DMS 273 treated with DMSO at 0.1 percent for 48 hours (cell line): ENCODE measurements at regions not wholly inside any gene's neighbourhood (a gene's known extent, or its start where the extent isn't known, plus 50 kb on each side); places are given as distances from the start of the nearest gene placed in this dataset.
"Not testable (repeated sequence)": the region's sequence is repeated elsewhere in the genome, so short reads cannot be mapped to it uniquely, and the experiment has no call there.

Experiments used
- DNase-seq: peaks from one replicate; lab custom pipeline; 2025; lab: John Stamatoyannopoulos, UW

DNA sequence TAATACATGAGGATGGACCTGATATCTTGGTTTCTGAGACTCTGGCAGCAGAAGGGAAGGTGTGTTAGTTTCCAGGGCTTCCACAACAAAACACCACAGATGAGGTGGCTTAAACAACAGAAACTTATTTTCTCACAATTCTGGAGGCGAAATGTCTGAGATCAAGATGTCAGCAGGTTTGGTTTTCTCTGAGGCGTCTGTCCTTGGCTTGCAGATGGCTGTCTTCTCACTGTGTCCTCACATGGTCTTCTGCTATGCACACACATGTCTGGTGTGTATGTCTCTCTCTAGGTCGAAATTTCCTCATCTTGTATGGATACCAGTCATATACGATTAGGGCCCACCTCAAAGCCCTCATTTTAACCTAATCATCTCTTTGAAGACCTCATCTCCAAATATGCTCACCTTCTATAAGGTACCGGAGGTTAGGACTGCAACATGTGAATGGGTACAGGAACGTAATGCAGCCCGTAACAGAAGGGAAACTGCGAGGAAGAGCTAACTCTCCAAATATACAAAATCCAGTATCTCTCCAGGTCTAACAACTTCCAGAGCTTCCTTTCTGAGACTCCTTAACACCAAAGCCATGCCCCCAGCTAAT, 139.8 kb upstream of the SMARCA2 start:
- no peak for DNase-seq

DNA sequence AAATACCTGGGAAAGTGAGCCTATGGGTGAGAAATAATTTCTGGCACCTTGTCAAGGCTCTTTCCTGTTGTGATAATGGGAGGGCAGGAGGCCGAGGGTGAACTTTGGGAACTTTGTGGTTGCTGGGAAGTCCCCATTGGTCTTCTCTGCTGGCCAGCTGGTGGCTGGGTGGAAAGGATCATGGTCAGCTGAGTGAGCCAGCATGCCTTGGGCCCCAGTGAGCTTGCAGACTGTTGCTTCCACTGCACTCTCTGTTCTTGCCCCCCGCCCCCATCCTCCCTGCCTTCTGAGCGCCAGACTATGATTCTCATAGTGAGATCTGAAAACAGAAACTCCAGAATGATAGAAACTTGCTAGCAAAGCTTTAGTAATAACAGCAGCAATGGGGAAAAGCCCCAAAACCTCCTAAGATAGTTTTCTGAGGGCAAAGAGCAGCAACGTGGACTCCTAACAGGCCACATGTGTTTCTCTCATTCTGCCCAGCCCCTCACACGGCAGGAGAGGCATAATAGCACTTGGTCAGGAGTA, 139.2 kb upstream of the SMARCA2 start:
- DNase-seq: no peak

DNA sequence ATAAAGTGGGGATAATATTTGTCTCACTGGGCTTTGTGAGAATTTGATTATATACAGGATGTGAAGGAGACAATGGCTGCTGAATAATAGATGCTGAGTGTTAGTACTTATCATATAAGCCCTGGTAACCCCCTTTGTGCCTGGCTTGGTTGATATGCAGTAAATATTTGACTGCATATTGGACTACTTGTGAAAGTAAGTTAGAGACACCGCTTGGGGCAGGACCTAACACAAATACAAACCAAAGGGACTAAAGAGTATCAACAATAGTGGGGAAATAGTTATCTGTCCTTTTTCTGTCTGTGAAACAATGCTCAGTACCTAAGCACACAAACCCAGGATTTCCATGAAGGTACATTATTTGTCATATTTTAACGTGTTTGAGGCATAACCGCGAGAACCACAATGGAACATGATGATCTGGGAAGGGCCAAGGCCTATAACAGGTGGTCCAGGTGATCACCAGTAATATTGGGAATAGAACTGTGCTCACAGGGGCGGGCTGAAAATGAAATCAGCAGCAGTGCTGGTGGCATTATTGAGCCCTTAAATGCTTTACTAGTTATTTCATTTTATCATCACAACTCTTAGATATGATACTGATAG, 138.2 kb upstream of the SMARCA2 start:
- no peak for DNase-seq

DNA sequence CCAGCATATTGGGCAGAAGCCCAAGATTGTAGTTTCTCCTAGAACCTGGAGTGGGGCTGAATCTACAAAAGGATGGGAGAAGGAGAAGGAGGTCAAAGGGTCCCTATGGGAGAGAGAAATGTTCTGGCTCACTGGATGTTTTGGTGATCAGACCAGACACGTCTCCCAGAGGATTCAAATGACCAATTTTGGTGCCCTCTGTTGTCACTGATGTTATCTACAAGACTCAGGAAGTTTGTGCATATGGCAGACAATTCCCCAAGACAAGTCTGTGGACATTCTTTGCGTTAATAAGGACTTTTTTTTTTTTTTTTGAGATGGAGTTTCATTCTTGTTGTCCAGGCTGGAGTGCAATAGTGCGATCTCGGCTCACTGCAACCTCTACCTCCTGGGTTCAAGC, 137.2 kb upstream of the SMARCA2 start:
- no peak for DNase-seq

DNA sequence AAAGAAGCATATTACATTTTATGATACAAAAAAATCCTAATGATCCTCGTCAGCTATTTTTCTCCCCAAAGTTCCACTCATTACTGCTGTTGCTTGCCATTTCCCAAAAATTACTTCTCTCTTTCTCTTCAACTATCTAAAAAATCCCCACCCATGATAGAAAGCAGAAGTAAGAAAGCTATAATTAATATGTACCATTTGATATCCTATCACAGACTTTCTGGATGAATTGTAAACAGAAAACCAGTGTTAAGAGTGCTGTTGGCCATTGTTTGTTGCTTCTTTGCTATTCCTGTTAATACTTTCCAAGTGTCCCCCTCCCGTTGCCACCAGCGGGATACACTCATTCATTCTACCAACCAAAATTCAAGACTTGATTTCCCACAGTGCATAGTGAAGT, 136.3 kb upstream of the SMARCA2 start:
- no peak for DNase-seq

DNA sequence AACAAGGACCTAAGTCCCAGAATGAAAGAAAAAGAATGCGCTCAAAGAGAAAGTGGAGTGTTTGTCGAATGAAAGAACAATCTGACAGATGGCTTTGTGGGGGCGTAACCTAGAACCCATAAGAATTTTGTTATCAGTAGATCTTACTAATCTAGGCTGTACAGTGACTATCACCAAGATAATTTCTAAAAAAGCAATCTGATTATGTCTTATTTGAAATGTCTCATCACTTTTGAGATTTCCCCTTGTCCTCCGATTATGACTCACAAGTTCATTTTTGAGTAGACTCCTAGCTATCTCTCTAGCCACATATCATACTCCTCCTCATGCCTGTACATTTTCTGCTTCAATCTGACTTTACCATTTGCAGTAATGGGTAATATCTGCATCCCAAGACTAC, 135.6 kb upstream of the SMARCA2 start:
- no peak for DNase-seq

DNA sequence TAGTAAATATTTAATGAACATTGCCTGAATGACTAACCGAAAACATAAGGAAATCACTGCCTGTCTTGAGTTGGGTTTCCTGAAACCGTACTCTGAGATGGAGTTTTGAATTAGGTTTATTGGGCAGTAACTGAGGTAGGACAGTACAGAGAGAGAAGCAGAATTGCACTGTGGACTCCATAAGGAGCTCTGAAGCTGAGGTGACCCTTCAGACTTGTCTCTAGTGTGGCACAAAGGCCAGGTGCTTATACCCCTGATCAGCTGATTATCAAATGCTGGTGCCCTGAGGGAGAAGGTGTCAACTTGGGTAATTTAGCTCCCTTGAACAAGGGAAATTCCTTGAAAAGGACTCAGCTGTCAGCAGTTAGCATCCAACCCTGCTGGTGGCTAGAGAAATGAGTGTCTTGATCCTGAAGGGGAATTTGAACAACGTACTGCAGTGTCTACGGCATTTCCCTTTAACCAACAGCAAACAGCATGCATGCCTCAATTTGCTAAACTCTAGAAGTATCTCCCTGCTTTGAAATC, 135.0 kb upstream of the SMARCA2 start:
- no peak for DNase-seq

DNA sequence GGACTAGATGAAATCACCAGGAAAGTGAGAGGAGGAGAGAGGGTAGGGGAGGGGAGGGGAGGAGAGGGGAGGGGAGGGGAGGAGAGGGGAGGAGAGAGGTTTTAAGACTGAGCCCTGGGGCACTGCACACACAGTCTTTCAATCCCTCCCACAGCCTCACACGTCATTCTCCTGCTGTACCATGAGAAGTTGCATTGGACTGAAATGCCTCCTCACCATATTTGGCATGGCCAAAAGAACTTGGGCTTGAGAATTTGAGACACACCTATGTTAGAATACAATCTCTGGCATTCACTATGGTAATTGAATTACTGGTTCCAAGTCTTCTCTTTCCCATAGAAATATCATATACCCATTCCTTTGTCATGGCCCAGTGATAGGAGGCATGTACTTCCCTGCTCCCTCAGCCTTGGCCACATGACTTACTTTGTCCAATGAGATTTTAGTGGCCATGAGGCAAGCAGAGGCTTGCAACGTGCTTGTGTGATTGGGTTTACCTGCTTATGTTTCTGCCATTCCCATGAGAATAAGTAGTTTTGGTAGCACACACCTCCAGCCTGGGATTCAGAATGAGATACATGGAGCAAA, 133.3 kb upstream of the SMARCA2 start:
- no peak for DNase-seq

DNA sequence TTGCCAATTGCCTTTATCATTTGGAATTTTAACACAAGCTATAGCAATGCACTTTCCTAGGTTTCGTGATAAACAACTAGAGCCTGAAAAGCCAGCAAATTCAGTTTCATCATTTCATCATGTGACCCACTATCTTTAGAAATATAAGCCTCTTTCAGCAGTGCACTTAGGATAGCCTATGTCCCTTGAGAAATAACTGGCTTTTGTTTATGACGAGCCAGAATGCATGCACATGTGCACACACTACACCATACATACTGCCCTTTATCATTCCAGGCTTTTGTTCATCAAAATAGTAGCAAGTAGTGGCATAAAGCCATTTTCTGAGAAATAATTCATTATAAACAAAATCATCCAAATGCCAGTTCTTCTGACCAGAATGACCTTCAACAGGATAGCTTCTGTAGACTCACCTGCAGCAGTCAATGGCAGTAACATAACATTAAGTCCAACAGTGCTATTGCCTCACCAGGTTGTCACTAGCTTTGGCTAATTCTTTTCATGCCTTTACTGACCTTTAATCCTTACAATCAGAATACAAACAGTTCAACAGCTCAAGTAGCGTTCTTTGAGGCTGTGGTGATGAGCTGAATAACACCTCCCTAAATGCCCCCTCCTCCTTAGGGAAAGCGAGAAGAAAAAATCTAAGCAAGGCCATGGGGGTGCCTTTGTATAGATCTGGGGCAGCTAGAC, 132.3 kb upstream of the SMARCA2 start:
- no peak for DNase-seq

DNA sequence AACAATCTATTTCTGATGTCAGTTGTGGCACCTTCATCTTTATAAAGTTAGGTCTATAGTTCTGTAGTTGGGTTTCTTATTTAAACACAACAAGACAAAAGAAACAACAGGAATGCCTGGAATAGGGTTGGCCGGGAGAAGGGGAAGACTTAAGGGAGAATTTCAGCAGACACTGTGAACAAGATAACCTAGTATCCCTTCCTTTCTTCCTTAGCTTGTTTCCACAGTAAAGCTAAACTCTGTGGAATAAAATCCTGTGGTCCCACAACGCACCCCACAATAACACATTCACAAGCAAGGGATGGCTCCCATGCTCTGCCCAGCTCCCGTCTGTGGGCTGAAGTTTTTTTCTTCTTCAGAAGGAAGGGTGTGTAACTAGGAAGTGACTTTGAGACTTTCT, 124.9 kb upstream of the SMARCA2 start:
- no peak for DNase-seq

DNA sequence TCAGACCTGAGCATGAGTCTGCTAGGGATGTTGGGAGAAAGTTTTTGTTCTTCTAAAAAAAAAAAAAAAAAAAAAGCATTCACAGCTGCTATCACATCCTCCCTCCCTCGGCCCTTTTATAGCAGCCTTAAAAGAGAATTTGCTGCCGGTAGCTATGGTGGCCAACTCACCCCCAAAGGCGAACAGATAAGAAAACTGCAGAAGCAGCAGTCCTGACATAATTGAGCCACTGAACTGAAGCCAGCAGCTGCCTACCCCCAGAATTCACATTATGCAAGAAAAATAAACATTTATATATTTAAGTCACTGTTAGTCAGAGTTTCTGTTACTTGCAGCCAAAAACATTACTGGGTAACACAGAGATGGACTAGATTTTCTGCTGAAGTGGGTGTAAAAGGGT, 124.3 kb upstream of the SMARCA2 start:
- DNase-seq: no peak

DNA sequence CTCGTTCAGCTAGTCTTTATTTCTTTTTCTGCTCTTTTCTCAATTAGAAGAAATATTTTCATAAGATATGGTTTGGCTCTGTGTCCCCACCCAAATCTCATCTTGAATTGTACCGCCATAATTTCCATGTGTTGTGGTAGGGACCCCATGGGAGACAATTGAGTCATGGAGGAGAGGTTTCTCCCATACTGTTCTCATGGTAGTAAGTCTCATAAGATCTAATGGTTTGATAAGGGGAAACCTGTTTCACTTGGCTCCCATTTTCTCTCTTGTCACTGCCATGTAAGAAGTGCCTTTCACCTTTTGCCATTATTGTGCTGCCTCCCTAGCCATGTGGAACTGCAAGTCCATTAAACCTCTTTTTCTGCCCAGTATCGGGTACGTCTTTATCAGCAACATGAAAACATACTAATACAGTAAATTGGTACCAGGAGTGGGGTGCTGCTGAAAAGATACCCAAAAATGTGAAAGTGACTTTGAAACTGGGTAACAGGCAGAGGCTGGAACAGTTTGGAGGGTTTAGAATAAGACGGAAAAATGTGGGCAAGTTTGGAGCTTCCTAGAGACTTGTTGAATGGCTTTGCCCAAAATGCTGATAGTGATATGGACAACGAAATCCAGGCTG, 112.0 kb upstream of the SMARCA2 start:
- not testable (repeated sequence) for DNase-seq

DNA sequence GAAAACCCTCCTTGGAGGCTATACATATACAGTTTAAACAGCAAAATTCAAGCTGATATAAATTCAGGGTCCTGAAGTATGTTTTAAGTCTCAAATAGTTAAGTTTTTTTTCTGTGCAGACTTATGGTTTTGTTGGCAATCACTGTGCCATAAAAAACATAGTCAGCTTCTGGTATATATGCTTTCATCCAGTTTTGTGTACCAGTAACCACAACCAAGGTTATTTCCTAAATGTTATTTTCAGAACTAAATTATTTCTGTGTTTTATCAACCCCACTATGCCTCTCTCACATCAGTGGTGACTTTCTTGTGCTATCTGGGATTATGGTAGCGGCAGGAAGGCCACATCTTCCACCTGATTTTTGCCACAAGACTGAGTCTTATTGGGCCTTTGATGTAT, 107.7 kb upstream of the SMARCA2 start:
- DNase-seq: no peak

DNA sequence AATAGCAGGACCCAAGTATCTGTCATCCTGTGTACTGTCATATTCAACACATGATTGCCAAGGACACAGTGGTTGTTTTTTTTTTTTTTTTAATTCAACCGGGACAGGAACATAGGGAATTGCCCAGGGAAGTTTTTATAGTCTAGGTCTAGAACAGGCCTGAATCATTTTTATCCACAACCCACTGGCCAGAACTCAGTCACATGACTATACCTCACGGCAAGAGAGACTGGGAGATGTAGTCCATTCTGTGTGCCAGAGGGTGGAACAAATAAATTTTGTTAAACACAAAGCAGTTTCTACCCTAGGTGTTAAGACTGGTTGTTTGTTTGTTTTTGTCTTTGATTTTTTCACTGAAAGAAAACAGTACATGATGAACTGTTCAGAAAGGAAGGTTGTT, 105.8 kb upstream of the SMARCA2 start:
- no peak for DNase-seq

DNA sequence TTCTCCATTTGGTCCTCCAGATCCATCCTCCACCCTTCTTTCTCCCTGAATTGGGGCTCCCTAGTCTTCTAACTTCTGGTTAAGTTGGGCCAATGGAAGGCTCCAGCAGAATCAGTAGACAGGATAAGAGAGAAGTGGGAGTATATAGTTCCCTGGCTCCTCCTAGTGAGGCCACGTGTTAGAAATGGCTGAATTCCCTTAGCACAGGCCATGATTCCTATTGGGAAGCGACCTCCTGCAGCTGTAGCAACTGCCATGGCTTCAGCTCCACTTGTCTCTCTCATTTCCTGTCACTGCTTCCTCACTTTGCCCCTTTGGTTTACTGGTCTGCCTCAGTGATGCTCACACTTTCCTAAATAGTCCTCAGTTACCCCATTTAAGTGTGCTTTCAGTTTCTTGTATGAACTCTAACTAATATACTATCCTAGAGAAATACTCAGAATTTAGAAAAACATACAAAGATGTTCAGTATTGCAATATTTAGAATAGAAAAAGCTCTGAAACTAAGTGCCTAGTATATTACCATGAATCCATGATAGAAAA, 104.8 kb upstream of the SMARCA2 start:
- no peak for DNase-seq

DNA sequence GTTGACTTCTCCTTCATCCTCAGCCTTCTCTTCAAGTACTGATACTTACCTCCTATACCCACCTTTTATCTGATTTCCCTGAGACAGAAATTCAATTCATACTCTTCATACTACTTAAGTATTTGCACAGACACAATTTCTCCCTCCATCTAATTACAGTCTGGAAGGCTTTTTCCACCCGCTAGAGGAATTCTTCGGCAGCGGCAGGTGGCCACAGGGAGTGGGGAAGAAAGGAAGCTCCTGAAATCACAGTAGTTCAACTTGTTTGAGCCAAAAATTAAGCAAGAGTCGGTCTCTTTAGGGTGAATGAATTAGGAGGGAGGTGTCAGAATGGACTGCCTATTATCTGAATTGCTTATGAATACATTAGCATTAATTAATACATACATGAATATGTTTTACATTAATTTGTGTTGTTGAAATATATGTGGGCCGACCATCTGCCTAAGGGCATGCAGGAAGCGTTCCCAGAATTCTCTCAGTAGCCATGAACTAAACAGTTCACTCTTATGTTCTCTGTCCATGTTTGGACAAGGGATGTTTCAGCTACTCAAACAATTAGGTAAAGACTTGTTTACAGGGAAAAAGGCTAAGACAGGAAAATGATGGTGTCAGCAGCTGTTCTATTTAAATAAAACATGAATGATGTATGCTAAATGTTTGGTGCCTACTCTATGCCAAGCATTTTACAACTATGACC, 101.4 kb upstream of the SMARCA2 start:
- DNase-seq: no peak

DNA sequence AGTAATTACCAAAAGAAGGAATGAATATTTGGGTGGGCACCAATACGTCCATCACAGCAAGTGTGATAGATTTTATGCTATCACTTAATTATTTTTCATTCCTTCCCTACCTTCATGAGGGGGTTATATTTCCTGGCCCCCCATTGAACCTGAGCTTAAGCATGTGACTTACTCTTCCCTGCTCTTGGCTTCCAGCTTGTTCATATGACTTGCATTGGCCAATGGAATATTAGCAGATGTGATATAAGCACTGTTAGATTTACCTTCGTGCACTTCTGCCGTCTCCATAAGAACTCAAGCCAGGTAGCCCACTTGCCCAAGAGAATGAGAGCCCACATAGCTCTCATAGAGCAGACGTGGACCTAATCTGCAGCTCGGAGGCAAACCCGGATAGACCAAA, 99.1 kb upstream of the SMARCA2 start:
- no peak for DNase-seq

DNA sequence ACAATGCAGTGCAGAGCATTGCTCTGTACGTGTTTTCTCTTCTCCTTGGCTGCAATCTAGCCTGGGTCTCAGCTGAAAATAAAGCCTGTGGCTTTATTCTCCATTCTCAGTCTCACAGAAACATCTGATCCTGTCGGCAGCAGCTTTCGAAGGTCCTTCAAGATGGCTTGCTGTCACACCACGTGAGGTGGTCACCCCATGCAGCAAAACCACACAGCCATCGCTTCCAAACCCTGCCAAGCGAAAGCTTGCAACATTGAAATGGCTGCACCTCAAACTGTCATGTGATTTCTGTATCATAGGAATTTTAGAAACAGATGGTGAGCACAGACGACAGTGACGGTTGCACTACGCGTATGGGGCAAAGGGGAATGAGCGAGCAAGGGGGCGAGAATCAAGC, 98.5 kb upstream of the SMARCA2 start:
- no peak for DNase-seq

DNA sequence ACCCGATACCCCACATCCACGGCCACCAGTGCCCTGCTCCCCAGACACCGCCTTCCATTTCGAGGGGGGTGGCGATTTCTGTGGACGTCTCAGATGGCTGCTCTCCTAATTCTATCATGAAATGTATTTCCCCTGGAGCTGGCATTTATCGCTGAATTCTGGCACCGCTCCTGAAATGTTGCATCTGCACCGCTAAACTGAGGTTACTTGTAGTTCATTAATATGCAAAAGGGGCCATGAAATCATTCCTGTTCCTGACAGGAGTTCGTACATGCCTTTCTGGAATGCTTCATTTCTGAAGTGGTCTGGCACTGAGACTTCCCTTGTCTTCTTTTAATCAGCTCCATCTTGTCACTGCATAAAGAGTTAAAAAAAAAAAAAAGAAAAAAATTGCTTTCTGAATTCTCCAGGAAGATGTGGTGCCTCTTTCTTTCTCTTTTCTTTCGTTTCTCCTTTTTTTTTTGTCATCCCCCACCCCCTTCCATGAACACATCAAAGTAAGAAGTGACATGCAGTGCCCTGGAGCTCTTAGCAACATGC, 97.7 kb upstream of the SMARCA2 start:
- no peak for DNase-seq

DNA sequence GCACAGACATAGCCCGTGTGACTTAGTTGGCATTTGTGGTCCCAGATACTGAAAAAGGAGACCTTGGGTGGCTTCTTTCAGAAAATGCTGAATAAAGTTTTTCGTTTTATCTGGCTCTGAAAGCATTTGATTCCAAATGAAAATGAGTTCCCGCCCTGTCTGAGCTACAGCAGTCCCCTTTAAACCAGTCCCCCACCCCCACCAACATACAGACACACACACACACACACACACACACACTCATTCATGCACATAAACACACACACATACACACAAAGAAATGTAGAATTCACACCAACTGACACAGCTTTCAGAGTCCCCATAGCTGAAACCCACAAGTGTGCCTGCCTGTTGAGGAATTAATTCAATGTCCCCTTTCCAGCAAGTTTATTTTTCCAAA, 97.0 kb upstream of the SMARCA2 start:
- DNase-seq: no peak

DNA sequence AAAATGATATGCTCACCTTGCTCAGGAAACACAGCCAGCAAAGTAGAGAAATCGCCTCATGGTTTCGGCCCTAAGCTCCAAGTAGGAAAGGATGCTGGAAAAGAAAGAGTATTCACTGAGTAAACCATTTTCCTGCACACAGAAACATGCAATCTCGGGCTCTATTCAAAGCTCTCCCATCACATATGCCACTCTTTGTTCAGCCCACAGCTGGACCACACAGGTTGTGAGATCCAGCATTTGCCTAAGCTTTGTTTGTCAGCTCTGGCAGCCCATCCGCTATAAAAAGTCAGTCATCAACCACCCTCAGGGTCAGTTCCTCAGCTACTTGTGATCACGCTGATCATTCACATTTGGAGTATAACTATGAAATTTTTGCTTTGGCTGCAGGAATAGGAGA, 96.5 kb upstream of the SMARCA2 start:
- no peak for DNase-seq
